IMR-90 (cell line): ENCODE measurements at regions not wholly inside any gene's neighbourhood (a gene's known extent, or its start where the extent isn't known, plus 50 kb on each side); places are given as distances from the start of the nearest gene placed in this dataset.

Experiments
- ATAC-seq: fragments of 200-7000 bp; cut with Tn5 transposase; 2 replicates; pipeline ENCODE4 v1.9.1; 2020; ENCODE audit warnings: low read depth, mild to moderate bottlenecking, moderate library complexity
- BruUV-seq: library from RNA; stranded (reverse); fragments of 400-500 nt; replicated peaks from 2 replicates; lab custom pipeline; 2021; lab: Mats Ljungman, UMichigan
- CTCF ChIA-PET: fragments of 300-600 bp; formaldehyde crosslinking; extraction: SDS; loops from one replicate; lab custom pipeline; 2021; ENCODE audit warnings: antibody characterized with exemption; lab: Yijun Ruan, JAX
- POLR2A ChIA-PET: fragments of 300-600 bp; sonication (Branson Sonifier 250); formaldehyde crosslinking; loops from one replicate; lab custom pipeline; 2022; ENCODE audit warnings: antibody characterized with exemption; ENCODE audit not compliant: unreplicated experiment; lab: Charles Lee
- DNase-seq: peaks from one replicate; pipeline ENCODE4 v3.0.0; 2013
- H2AFZ ChIP-seq: replicated peaks from 2 replicates; pipeline ENCODE3; 2013; ENCODE audit warnings: low read length, mild to moderate bottlenecking; ENCODE audit not compliant: poor library complexity
- H2AK5ac ChIP-seq: 2 replicates; pipeline ENCODE4 v1.6.1; 2013; ENCODE audit warnings: low read depth, low read length, inconsistent platforms
- H2AK9ac ChIP-seq: replicated peaks from 2 replicates; pipeline ENCODE3; 2013; ENCODE audit warnings: mild to moderate bottlenecking, low read depth, low read length, moderate library complexity; ENCODE audit not compliant: poor library complexity
- H2BK120ac ChIP-seq: 2 replicates; pipeline ENCODE4 v1.6.1; 2013; ENCODE audit warnings: low read depth, low read length, inconsistent platforms
- H2BK15ac ChIP-seq: 3 replicates; pipeline ENCODE4 v1.6.1; 2013; ENCODE audit warnings: low read depth, low read length, inconsistent platforms
- H2BK20ac ChIP-seq: 2 replicates; pipeline ENCODE4 v1.6.1; 2013; ENCODE audit warnings: low read depth, mild to moderate bottlenecking, inconsistent platforms, low read length, moderate library complexity
- H2BK5ac ChIP-seq: 2 replicates; pipeline ENCODE4 v1.6.1; 2013; ENCODE audit warnings: mild to moderate bottlenecking, low read depth, low read length, inconsistent platforms; ENCODE audit not compliant: poor library complexity, severe bottlenecking
- H3K14ac ChIP-seq: replicated peaks from 2 replicates; pipeline ENCODE4 v1.6.1; 2013; ENCODE audit warnings: low read depth, low read length, inconsistent platforms
- H3K18ac ChIP-seq: 2 replicates; pipeline ENCODE4 v1.6.1; 2013; ENCODE audit warnings: low read depth, low read length, control low read depth
- H3K23ac ChIP-seq: 2 replicates; pipeline ENCODE4 v1.6.1; 2013; ENCODE audit warnings: low read depth, low read length, inconsistent platforms
- H3K27ac ChIP-seq: 2 replicates; pipeline ENCODE4 v1.5.1; 2013; ENCODE audit warnings: mild to moderate bottlenecking, control low read depth, low read length; ENCODE audit not compliant: insufficient read depth
- H3K27me3 ChIP-seq: 2 replicates; pipeline ENCODE4 v1.6.1; 2013; ENCODE audit warnings: low read length; ENCODE audit not compliant: control insufficient read depth, insufficient read depth
- H3K36me3 ChIP-seq: 2 replicates; pipeline ENCODE4 v1.6.1; 2013; ENCODE audit warnings: low read length, mixed read lengths; ENCODE audit not compliant: control insufficient read depth, insufficient read depth
- H3K4ac ChIP-seq: 2 replicates; pipeline ENCODE4 v1.6.1; 2013; ENCODE audit warnings: low read depth, low read length, inconsistent platforms
- H3K4me1 ChIP-seq: 2 replicates; pipeline ENCODE4 v1.6.1; 2013; ENCODE audit warnings: low read length, mixed read lengths; ENCODE audit not compliant: control insufficient read depth, insufficient read depth
- H3K4me2 ChIP-seq: 2 replicates; pipeline ENCODE4 v1.6.1; 2013; ENCODE audit warnings: low read depth, mild to moderate bottlenecking, control low read depth, low read length, moderate library complexity
- H3K4me3 ChIP-seq: 2 replicates; pipeline ENCODE4 v1.5.1; 2013; ENCODE audit warnings: low read depth, mild to moderate bottlenecking, control low read depth, low read length, moderate library complexity; ENCODE audit not compliant: insufficient read depth
- H3K56ac ChIP-seq: 2 replicates; pipeline ENCODE4 v1.6.1; 2013; ENCODE audit warnings: low read length, inconsistent platforms; ENCODE audit not compliant: insufficient read depth; ENCODE audit errors: extremely low read depth
- H3K79me1 ChIP-seq, 2 experiments: 2 replicates each; pipeline ENCODE4 v1.6.1; 2013; ENCODE audit warnings: low read length in 2 of 2, inconsistent platforms in 1 of 2, low read depth in 1 of 2
- H3K9ac ChIP-seq: 2 replicates; pipeline ENCODE4 v1.6.1; 2013; ENCODE audit warnings: low read depth, low read length, control low read depth
- H3K9me1 ChIP-seq: 2 replicates; pipeline ENCODE4 v1.6.1; 2013; ENCODE audit warnings: low read length, inconsistent platforms; ENCODE audit not compliant: insufficient read depth
- H3K9me3 ChIP-seq: 2 replicates; pipeline ENCODE4 v1.6.1; 2013; ENCODE audit warnings: low read length; ENCODE audit not compliant: control insufficient read depth, insufficient read depth
- H4K20me1 ChIP-seq: 2 replicates; pipeline ENCODE4 v1.6.1; 2013; ENCODE audit warnings: low read length, inconsistent platforms; ENCODE audit not compliant: insufficient read depth
- H4K5ac ChIP-seq: 2 replicates; pipeline ENCODE4 v1.6.1; 2013; ENCODE audit warnings: mild to moderate bottlenecking, low read depth, low read length, control low read depth
- H4K8ac ChIP-seq, 2 experiments: 2 replicates each; pipeline ENCODE4 v1.6.1; 2013; ENCODE audit warnings: low read depth in 2 of 2, low read length in 2 of 2, control low read depth in 1 of 2, inconsistent platforms in 1 of 2
- H4K91ac ChIP-seq: 2 replicates; pipeline ENCODE4 v1.6.1; 2013; ENCODE audit warnings: low read depth, low read length, inconsistent platforms; ENCODE audit not compliant: insufficient read depth
- MXI1 ChIP-seq: IDR thresholded peaks from 2 replicates; pipeline ENCODE4 v1.6.1; 2012; ENCODE audit warnings: low read depth, mild to moderate bottlenecking, low read length, moderate library complexity, borderline replicate concordance
- NFE2L2 ChIP-seq: fragments of 150-350 bp; IDR thresholded peaks from 2 replicates; pipeline ENCODE4 v1.6.1; 2016; ENCODE audit warnings: low read depth, mild to moderate bottlenecking, low read length
- RCOR1 ChIP-seq: IDR thresholded peaks from 2 replicates; pipeline ENCODE4 v1.6.1; 2012; ENCODE audit warnings: mild to moderate bottlenecking, low read length, improper control_type of control experiment; ENCODE audit not compliant: insufficient replicate concordance
- WGBS, 2 experiments: methylation state at CpG; one replicate each; pipeline versions ENCODE4 v1.1.5 to v1.1.7; 2013; ENCODE audit warnings: missing lambda C conversion rate in 2 of 2; ENCODE audit not compliant: insufficient read length in 1 of 2; ENCODE audit errors: extremely low coverage in 2 of 2; 5-methylcytosine and 5-hydroxymethylcytosine counted together
- dilution Hi-C: fragments of 300-500 bp; cut with HindIII; formaldehyde crosslinking; loops from one replicate; pipeline ENCODE4 v1.14.3; 2018; ENCODE audit warnings: low sequenced_read_pairs; ENCODE audit not compliant: unreplicated experiment
- in situ Hi-C: fragments of 300-500 bp; cut with MboI; formaldehyde crosslinking; loops from 3 replicates; pipeline ENCODE4 v1.14.3; 2019; ENCODE audit warnings: low sequenced_read_pairs, inconsistent platforms, mixed read lengths
- intact Hi-C: fragments of 100-400 bp; cut with micrococcal nuclease; formaldehyde crosslinking; loops from 2 replicates; pipeline ENCODE4 v1.10.0; 2022

- in situ Hi-C loops: no loop called here
- Histone ChIP-seq H3K18ac (no peak overlapping the region), H3K36me3 (no peaks in the 10 kb centered on the region), H3K9ac (no peak overlapping the region), H3K4me1 (no peaks in the 10 kb centered on the region), H2AK9ac (no peak overlapping the region), H3K4ac (no peak overlapping the region), H2BK120ac (no peak overlapping the region), H3K79me1 (no peaks in the 10 kb centered on the region), H3K4me2 (no peak overlapping the region), H2AK5ac (no peak overlapping the region), H3K9me1 (no peaks in the 10 kb centered on the region), H2BK5ac (no peak overlapping the region), H3K14ac (no peak overlapping the region), H3K23ac (no peak overlapping the region), H2BK20ac (no peak overlapping the region), H2BK15ac (no peak overlapping the region), H3K56ac (no peak overlapping the region), H3K27me3 (no peaks in the 10 kb centered on the region), H4K20me1 (no peaks in the 10 kb centered on the region), H4K8ac (no peak overlapping the region), H2AFZ (no peak overlapping the region), H4K5ac (no peak overlapping the region), H3K9me3 (peaks cover 11% of the 10 kb centered on the region), H4K91ac (no peak overlapping the region), H3K4me3 (no peak overlapping the region), H3K27ac (no peak overlapping the region)
- intact Hi-C loops: no loop called here
- ATAC-seq: no peak
- POLR2A ChIA-PET: no interaction called here
- no peak for TF ChIP-seq MXI1
- TF ChIP-seq RCOR1: no peak
- TF ChIP-seq NFE2L2: no peak
- no TSS peak for BruUV-seq
- WGBS, 2 experiments: 7% methylated on average over 3 of the region's 6 CpGs; no CpG with 5 or more reads in 1 of the 2 experiments
- dilution Hi-C loops: no loop called here
- no peak for DNase-seq
- CTCF ChIA-PET: no interaction called here
These were observed 252.1 kb upstream of the TAC1 start for GRCh38 chr7:97479740-97480290.
